ENCODE measurements at regions not wholly inside any gene's neighbourhood (a gene's known extent, or its start where the extent isn't known, plus 50 kb on each side); places are given as distances from the start of the nearest gene placed in this dataset.

GRCh38 chr1:221227460-221227859 lies 348.2 kb downstream of the HLX start:
- TF ChIP-seq CTCF (IDR thresholded peaks at IDR 0.05; ENCODE audit: insufficient read depth, low read length) (no peak), POLR2AphosphoS5 (IDR thresholded peaks at IDR 0.05; ENCODE audit: low read depth) (no peak), SPI1 (IDR thresholded peaks at IDR 0.05; ENCODE audit: borderline replicate concordance, low read depth) (no peak), GABPA (IDR thresholded peaks at IDR 0.05; ENCODE audit: low read depth) (no peak), REST (IDR thresholded peaks at IDR 0.05; ENCODE audit: insufficient replicate concordance, low read depth) (no peak)
